Colon (tissue), 2 donors: ENCODE measurements at regions not wholly inside any gene's neighbourhood (a gene's known extent, or its start where the extent isn't known, plus 50 kb on each side); places are given as distances from the start of the nearest gene placed in this dataset.
"Not testable (repeated sequence)": the region's sequence is repeated elsewhere in the genome, so short reads cannot be mapped to it uniquely, and the experiment has no call there.

ENCODE experiments used
- FAIRE-seq: peaks from 2 replicates; lab custom pipeline; 2012; peaks lifted over from hg19 to GRCh38; lab: Jason Lieb, UNC
- donor health status: control.
- donor health status: control.

DNA sequence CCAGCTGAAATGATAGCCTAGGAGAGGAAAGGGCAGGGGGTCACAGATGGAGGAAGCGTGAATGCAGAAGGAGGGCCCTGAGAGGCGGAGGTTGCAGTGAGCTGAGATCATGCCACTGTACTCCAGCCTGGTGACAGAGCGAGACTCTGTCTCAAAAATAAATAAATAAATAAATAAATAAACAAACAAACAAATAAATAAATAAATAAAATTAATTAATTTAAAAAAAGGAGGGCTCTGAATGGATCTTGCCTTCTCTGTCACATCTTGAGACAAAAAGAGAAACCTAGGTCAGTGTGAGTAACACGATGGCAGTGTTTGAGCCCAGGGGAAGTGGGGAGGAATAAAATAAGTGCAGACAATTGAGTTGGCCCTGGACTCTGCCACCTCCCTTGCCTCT is 182.3 kb upstream of the DAAM1 start:
- FAIRE-seq = not testable (repeated sequence)

DNA sequence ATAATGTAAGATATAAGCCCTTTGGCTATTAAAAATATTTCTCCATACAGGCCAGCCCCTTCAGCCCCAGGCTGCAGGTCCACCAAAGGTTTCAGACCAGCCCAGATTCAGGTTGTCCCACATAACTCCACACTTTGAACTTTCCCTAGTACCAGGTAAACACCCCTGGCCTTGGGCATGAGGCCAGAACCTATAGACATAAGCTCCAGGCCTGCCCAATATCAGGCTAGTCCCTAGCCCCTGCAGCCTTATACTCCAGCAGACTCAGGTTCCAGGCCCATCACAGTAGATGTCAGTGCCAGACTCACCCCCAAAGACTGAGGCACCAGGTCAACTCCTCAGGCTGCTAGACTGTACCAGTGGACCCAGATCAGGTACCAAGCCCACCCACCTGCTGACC is 178.5 kb upstream of the DAAM1 start:
- no peak for FAIRE-seq

DNA sequence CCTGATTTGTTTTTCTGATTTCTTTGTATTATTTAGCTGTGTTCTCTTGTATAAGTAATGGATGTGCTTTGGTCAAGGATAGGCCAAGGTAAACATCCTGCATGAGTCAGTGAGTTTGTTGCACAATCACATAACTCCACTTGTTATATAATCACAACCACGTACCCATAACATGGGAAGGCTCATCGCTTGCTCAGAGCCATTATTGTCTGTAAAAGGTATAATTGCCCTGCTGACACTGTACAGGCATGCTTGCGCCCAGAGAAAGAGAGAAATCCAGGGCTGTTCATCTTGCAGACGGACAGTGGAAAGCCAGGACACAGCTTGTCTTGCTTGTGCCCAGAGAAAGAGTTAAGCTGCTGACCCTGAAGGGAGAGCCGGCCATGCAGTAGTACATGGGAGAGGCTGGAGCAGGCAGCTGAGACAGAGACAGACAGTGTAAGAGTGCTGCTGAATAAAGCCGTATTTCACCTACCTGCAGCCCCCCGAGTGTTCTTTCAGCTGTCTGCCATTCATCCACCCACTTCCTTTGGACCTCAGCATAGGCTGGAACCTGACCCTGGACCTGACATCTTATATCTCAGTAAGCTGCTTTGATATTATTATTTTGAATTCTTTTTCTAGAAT is 174.7 kb upstream of the DAAM1 start:
- no peak for FAIRE-seq

DNA sequence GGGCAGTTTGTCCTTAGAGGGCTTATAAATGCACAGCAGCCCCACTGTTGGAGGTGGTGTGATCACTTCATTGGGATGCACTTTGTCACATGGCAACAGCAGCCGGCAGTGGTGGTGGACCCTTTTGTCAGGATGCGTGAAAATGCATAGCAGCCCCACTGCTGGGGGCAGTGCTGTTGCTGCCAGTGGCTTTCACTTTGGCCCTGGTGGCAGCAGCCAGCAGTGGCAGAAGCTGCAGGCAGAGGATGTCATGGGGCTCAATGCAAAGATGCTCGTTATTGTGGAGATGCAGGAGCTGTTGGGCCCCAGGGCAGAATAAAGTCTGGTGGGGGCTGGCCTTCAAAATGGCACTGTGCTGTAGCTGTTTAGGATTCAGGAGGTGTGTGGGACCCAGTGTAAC is 173.0 kb upstream of the DAAM1 start:
- FAIRE-seq = no peak

DNA sequence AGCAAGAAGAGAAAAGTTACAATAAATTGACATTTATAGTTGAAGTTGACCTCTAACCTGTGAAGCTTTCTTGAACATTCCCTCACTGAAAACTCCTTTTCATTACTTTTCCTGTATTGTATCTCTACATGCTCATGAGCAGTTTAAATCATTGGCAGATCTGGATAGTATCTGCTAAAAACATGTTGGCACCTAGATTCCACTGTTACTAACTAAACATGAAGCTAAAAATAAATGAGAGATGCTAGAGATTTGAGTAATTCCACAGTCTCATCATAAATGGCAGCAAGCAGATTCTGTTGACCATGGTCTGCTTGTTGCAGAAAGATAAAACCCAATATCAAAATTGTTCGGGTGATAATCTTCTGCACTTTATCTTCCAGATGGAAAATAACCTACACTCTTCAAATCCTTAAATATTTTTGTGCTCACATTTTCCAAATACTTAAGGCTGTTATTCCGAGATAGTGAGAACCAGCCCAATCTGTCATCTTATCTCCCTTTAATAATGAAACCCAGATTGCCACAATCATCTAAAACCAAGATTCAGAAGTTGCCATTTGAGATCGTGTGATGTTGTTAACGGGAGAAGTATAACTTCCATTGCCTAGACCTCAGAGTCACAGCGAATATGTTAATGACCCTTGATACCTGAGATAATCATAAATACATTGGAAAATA is 171.0 kb upstream of the DAAM1 start:
- FAIRE-seq = no peak

DNA sequence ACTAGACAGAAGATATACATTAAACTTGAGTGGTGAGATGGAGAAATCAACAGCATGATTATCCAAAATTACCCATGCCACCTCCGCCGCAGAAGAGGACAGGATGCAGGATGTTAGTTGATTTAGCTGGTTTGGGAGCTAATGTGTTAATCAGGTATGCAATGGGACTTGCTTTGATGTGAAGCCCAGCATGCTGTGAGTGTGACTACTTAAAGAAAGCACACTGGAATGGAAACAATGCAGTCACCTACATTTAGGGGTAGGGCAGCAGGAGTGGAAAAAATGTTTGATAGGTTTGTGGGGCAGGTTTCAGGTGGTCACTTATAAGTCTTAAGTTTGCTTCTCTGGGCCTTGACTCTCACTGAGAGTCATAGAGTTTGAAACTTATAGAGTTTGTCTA is 170.0 kb upstream of the DAAM1 start:
- no peak for FAIRE-seq

DNA sequence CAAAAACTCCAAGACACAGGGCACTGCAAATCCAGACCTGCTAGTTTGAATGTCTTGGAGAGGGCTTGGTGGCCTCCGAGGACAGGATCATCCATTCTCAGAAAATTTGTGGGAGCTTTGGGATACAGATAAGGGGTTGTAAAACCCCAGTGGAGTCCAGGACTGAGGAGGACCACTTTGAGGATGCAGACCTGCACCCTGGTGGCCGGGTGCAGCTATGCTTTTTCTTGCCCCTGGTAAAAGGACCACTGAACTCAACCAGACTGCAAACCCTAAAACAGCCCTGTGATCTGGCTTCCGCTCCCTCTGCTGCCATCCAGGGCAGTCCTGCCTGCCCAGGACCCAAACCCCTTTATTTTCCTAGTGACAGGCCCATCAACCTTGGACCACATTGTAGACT is 169.5 kb upstream of the DAAM1 start:
- FAIRE-seq = no peak

DNA sequence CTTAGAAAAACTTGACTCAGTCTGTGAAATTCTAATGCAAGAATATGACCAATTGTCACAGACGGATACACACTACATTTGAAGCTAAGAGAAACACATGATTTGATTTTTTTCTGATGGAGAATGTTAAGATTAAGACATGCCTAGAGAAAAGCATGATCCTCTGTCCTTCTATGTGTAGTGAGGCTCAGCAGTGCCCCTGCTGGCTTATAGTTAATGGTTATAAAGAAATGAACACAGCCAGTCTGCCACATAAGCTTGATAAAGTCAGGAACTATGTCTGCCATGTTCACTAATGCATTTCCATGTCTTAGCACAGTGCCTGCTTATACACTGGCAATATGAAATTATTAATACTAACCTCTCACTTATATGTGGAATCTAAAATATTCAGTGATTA is 168.1 kb upstream of the DAAM1 start:
- no peak for FAIRE-seq

DNA sequence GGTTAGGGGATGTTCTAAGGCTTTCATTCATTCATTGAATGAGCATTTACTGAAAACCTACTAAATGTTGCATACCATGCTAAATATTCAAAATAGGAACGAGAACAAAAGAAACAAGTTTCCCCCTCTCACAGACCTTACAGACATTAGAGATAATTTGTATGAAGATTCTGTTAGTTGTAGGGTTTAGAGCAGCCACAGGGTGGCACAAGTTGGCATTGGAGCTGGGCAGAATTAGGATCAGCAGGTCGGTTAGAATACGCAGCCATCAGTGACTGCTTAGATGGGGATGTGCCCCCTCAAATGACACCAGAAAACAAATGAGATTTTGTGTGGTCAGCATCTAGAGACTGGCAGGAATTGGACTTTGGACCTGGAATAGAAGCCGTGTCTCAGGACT is 166.3 kb upstream of the DAAM1 start:
- FAIRE-seq = no peak

DNA sequence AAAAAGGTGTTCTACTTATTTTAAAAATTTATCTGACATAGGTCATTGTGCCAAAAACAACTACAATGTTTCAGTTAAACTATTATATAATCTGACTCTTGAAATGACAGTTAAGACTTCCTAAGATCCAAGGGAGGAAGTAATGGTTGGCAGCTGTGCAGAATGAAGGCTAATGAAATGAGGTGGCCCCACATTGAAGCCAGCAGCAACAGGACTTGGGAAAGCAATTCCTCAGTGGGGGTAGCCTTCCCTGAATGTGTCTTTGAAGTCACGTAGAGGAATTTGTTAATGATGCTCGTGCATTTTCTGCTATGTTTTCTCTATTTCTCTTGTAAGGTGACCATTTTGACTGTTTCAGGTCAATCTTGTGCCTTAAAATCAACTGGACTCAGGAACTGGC is 162.4 kb upstream of the DAAM1 start:
- FAIRE-seq = no peak

DNA sequence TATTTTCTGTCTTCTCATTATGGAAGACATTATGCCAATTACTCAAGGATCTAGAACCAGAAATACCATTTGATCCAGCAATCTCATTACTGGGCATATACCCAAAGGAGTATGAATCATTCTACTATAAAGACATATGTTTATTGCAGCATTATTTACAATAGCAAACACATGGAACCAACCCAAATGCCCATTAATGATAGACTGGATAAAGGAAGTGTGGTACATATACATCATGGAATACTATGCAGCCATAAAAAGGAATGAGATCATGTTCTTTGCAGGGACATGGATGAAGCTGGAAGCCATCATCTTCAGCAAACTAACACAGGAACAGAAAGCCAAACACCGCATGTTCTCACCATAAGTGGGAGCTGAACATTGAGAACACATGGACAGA is 161.8 kb upstream of the DAAM1 start:
- not testable (repeated sequence) for FAIRE-seq

DNA sequence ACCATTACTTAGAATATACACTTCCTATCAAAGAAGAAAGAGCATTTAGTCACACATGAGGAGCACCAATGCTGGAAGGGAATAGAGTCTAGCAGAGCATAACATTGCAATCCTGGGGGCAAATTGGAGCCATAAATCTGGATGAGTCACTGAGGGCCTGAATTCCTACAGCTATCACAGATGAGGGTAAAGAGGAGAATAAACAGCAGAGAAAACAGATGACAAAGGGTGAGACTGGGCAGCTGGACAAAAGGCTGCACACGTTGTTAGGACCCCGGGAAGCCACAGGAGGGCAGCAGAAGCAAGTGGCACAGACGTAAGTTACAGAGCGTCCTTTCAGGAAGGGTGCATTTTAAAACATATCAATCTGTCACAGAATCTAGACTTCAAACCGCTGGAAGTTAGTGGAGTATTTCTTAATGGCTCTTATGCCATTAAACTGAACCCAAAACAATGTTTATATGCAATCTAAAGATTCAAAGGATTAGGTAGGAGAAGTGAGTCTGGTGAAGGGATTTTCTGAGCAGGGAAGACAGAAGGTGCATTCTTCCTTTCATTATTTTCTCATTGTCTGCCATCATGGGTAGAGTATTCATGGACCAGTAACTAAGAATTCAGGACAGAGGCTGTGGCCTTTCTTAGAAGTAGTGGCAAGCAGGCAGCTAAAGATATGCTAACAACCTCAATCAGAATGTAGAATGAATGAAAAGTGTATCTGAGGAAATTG is 159.8 kb upstream of the DAAM1 start:
- no peak for FAIRE-seq

DNA sequence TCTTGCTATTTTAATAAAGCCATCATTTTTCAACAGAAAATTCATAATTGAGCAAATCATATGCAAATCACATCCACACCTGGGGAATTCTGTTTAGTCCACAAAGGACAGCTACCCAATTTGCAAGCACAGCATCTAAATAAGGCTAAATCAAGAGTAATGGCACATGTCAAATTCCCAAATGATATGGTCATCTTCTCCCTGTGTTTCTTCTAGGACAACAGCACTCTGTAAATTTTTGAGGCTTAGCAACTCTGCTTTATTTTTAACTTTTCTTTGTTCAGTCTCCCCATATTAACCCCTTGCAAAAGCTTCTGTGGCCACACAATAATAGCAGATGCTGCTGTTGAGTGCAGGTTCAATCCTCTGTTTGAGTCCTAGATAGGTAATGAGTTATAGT is 155.6 kb upstream of the DAAM1 start:
- no peak for FAIRE-seq

DNA sequence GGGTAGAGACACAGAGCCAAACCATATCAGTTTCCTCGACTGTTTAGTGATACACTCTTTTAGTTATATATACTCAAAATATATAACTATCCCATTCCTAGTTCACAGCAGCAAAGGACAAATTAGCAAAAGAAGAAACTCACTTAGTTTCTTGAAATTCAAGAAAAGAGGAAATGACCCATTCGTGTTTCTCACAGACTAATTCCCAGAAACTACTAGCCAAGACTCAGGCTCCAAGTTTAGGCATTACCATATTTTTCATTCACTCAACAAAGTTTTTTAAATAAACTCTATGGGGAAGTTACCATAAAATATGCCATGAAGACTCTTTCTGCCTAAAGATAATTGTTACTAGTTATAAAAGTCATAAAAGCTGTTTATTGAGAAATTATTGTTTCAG is 152.3 kb upstream of the DAAM1 start:
- FAIRE-seq = no peak

DNA sequence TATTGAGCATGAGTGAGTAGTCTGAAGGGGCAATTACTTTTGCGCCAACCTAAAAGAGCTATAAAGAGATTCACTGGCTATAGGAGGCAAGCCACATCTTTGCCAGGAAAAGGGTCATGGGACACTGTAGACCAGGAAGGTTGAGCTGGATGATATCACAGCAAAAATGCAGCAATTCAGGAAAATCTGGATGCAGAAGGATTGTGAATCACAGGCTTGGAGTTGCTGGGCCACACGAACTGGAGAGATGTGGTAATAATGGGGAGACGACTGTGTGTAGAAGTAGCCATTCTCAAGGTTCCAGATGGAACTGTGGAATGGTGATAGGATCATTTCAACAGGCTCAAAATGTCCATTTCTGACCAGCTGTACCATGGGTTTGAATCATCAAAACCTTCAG is 151.4 kb upstream of the DAAM1 start:
- FAIRE-seq = no peak

DNA sequence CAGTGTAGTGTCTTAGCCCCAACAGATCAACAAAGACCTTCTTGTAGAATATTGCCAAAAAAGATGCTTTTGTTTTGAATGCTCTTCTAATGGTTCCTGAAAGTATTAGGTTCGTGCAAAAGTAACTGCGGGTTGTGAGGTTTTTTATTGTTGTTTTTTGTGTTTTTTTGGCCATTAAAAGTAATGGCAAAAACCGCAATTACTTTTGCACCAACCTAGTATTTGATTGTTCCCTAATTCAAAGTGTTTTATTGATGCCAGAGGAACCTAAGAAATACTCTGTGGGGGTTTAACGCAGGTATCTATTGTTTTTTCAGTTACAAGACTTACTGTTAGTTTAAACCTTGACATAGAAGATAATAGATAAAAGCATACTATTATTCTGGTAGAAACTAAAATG is 150.8 kb upstream of the DAAM1 start:
- no peak for FAIRE-seq

DNA sequence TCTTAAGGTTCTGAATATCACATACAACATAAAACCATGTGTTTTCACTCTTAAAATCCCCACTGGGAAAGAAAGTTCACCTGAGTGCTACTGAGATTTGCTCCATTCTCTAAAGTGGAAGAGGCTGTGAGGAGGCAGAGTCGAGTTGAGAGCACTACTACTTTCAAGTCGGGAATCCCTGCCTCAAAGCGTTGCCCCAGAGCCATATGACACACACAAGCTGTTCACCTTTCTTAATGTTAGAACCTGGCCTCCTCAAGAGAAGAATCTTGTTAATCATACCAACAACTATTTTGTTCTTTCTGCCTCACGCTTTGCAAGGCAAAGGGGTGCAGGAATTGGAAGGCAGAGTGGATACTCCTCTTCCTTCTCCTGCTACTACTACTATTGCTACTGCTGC is 149.7 kb upstream of the DAAM1 start:
- no peak for FAIRE-seq

DNA sequence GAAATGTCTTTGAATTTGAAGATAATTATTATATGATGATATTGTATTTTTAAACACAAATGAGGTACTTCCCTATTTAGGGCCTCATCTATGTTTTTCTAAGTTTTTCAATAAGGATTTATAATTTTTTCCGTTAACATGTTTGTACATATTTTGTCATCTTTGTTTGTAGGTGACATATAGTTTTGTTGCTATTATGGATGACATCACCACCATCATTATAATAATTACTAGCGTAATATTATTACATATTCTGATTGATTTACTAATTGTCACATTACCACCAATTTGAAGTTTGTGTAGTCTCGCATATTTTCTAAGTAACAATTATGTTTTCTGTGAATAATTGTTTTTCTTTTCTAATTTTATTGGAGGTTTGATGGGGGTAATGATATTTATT is 147.2 kb upstream of the DAAM1 start:
- no peak for FAIRE-seq

DNA sequence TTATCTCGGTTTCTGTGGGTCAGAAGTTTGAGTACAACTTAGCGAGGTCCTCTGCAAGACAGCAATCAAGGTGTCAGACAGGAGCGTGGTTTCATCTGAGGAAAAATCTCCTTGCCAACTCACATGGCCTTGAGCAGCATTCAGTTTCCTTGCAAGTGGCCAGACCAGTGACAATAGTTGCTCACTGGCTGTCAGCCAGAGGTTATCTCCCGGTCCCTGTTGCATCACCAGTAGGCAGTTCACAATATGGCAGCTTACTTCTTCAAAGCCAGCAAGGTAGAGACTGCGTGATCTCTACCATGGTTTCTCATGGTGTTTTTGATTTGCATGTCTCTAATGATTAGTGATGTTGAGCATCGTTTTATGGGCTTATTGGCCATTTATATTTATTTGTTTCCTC is 143.8 kb upstream of the DAAM1 start:
- no peak for FAIRE-seq

DNA sequence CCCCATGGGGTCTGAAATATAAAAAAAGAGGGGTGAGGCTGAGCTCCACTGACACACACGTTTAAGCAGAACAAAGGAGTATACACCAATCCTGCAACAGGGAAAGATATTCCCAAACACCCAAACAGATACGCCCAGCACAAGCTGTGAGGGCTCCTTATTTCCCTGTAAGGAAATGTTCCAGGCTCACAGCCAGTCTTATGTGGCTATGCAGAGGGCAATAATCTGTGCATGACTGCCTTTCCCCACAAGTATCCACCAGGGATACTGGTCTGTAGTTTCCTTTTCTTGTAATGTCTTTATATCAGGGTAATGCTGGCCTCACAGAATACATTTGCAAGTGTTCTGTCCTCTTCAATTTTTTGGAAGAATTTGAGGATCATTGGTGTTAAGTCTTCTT is 141.7 kb upstream of the DAAM1 start:
- FAIRE-seq = no peak

DNA sequence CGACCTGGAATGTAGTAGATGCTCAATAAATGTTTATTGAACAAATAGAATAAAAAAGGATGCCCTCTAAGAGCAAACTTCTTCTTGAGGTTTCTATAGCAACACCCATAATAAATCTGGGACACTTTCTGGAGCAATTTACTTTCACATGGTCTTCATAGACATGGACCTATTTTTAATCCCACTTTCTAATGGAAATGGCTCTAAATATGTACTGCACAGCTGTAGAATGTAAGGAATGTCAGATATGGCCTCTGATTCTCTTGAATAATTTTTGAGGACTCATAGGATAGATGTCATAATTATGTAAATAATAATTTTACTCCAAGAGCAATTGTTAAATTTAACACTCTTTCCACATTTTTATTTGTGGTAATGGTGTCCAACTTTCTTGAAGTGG is 133.5 kb upstream of the DAAM1 start:
- FAIRE-seq = no peak

DNA sequence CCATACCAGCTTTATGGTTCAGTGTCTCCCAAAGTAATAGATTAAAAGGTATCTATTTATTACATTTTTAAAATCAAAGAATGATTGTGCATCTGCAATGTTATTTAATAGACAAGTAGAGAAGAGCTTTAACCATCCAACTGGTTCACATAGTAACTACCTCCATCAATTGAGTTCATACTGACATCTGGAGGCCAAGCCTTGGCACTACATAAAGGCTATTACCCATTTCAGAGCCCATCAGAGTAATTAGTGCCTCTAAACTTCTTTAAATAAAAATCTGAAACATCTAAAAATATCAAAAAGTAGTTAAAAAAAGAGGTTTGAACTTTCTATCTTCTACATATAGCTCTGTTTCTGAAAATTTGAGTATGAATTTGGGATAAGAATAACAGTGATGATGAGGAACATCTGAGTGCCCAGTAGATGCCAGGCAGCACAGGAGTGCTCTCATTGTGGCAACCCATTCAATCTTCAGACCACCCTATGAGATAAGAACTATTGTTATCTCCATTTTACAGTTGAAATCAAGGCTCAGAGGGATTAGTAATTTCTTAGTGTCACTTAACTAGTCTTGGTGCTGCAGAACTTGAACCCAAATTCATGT is 132.9 kb upstream of the DAAM1 start:
- peak; percentile 71 for FAIRE-seq

DNA sequence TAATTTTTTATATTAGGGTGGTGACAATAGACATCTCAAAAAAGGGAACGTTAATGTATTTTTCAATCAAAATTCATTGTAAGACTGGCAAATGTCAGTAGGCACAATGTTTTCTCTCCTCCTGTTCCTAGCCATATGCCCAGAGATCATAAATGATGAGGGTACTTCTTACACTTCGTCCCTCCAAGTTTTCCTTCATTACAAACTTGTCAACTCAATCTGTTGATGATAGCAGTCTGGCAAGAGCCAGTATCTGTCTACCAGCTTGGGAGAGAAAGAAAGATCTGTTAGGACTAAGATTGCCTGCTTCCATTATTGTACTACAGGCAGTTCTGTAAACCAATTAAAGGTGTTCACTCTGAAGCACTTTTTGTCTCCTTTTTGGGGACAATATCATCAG is 130.9 kb upstream of the DAAM1 start:
- no peak for FAIRE-seq
